Right forelimb (tissue), 1 donor: ENCODE measurements at regions not wholly inside any gene's neighbourhood (a gene's known extent, or its start where the extent isn't known, plus 50 kb on each side); places are given as distances from the start of the nearest gene placed in this dataset.

Experiments
- DNase-seq: peaks from one replicate; pipeline ENCODE4 v3.0.0-alpha.2; 2018

- DNase-seq, result no peak
These were observed 185.9 kb upstream of the ZBTB20 start for GRCh38 chr3:115332998-115333397.

GRCh38 chr3:115336836-115337235 lies 189.7 kb upstream of the ZBTB20 start:
- no peak for DNase-seq

- DNase-seq, result no peak
These were observed 193.5 kb upstream of the ZBTB20 start for GRCh38 chr3:115340586-115340985.

- no peak for DNase-seq
These were observed 194.1 kb upstream of the ZBTB20 start for GRCh38 chr3:115341208-115341607.

DNA sequence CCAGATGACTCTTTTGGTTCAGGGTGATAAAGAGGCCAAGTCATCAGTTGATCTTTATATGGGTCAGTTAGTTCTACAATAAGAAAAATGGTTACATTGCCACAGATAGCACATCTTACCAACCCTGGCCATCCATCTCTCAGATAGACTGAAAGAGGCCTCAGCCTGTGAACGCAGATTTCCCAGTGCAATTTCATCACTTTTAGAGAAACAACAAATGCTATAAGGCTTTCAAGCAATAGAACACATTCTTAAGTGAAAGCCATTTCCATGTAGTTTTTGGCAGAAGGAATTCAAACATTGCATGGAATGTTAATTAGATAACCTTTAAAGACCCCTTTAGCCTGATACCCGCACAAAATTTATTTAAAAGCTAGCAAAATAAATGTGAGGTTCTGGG lies 200.6 kb upstream of the ZBTB20 start:
- no peak for DNase-seq

GRCh38 chr3:115348412-115348811 lies 201.3 kb upstream of the ZBTB20 start:
- DNase-seq, result no peak

DNA sequence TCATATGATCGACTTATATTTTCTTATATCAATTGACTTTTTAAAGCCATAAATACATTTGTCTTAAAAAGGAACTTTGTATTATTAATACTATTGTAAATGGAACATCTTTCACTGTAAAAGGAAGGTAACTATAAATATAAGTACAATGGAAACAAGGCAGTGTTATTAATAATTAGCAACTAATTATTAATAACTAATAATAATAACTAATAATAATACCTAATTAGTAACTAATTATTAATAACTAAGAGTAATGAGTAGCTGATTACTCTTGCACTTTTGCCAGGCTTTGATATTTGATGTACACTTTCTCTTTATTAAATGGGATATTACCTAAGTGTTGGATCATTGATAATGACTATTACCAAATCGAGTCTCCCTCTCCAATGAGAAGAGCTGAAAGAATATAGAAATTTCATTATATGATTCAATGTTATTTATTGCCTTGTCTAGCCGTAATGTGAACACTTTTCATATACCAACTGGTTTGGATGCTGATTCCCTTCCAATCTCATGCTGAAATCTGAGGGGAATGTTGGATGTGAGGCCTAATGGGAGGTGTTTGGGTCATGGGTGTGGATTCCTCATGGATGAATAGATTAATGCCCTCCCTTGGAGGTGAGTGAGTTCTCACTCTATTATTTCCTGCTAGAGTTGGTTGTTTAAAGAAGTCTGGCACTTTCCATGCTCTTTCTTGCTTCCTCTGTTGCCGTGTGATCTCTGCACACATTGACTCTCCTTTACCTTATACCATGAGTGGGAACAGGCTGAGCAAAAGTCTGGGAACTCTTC lies 202.1 kb upstream of the ZBTB20 start:
- no peak for DNase-seq

DNA sequence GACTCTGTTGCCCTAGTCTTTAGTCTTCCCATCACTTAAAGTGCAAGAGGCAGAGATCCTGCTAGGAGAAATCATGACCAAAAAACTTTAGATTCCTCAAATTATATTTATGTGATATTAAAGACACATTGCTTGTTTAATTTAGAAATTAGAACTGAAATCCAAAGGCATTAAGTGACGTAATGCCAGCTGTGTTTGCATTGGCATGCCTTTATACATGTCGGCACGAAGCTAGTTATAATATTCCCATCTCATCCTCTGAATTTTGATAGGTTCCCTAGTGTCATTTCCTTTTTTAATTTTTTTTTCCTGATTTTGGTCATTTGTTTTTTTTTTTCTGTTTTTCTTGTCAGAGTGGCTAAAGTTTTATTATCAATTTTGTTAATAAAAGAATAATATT lies 203.5 kb upstream of the ZBTB20 start:
- DNase-seq, result no peak

DNA sequence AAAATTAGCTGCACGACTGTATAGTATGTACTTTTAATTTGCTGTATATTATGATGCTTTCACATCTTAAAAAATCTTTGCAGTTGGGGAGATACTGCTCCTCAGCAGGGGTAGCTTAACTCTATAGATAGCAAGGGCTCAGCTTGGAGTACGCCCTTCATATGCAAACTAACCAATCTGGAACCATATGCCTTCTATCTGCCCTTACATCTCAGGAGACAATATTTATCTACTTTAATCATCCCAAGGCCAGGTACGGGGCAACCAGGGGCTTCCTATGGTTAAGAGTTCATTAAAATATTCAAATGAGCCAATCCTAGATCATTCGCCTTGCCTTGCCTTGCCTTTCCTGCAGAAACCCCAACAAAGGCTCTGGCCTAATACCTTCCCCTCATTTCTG lies 204.1 kb upstream of the ZBTB20 start:
- DNase-seq, result no peak

DNA sequence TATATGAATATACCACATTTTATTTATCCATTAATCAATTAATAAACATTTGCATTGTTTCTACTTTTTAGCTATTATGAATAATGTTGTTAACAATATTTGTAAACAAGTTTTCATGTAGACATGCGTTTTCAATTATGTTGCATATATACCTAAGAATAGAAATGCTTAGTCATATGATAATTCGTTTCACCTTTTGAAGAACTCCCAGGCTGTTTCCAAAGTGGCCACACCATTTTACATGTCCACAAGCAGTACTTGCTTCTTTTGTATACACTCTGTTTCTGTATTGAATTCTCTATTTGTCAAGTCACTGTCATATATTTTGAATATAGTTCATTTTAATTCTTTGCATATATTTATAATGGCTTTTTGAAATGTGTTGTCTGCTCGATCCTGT lies 206.9 kb upstream of the ZBTB20 start:
- DNase-seq, result no peak

DNA sequence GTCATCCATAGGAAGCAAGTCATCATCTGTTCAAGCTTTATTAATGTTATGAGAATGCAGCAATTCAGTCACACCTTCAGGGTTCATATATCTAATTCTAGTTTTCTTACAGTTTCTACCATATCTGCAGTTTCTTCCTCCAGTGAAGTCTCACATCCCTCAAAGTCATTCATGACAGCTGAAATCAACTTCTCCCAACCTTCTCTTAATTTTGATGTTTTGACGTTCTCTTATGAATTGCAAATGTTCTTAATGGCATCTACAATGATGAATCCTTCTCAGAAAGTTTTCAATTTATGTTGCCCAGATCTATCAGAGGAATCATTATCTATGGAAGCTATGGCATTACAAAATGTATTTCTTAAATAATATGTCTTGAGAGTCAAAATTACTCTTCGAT lies 210.4 kb upstream of the ZBTB20 start:
- DNase-seq, result no peak

- DNase-seq, result no peak
These were observed 212.4 kb upstream of the ZBTB20 start for GRCh38 chr3:115359536-115359935.

DNA sequence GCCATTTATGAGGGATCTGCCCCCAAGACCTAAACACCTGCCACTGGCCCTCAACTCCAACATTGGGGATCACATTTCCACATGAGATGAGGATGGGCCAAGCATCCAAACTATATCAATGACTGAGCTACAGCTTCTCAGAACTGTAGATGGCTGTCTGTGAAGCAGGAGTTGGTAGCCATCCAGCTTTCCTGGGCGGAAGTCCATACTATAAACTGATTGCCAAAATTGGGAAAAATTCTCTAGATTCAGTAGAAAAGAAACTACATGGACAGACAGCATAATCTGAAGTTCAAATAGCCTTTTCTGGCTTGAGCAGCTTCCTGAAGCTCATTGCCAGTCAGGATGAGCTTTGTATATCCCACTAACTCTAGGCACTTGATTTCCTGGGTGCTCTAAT lies 214.7 kb upstream of the ZBTB20 start:
- peak; percentile 46 for DNase-seq

DNA sequence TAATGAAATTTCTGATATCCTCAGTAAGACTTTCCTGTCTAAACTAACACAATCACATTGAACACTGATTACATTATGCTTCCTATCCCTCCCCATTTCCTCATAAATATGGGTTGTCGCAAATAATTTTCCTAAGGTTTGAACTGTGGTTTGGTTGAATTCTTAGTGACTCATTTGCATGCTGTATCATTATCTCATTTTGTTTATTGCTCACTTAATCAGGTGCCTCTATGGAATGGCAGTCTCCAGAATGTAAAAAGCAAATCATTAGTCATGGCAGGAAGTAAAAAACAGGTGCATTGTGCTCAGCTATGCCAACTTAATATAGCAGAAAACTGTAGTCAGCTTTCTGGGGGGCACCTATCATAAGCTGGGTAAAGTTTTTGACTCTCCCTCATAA lies 216.0 kb upstream of the ZBTB20 start:
- no peak for DNase-seq

DNA sequence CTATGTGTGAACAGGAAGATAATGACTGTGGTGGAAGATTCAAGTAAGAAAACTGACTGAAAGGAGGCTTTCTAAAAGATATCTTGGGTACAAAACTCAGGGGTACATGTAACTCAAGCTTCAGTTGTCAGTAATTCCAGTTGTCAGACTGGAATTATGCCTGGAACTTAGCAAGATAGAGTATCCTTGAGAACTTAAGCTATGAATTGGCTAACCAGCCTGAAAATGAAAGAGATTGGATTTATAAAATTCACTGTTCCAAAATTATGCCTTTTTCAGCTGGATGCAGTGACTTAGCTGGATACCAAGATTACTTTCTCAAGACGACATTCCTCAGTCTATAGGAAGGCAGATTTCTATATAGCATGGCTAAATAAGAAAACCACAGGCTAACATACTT lies 221.9 kb upstream of the ZBTB20 start:
- no peak for DNase-seq

DNA sequence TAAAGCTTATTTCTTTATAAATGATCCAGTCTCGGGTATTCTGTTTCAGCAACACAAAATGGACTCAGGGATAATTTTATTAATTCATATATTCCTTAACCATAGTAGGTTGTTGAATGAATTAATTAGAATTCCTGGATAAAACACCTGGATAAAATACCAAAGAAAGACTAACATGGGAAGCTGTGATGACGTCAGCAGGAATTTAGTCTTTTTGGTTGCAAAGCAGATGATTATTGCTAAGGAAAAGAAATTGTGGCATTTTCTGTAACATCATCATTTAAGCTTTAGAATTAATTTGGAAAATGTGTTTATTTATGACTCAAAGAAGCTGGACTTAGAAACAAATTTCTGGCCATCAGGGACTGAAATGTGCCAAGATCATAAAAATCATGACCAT lies 228.3 kb upstream of the ZBTB20 start:
- no peak for DNase-seq

DNA sequence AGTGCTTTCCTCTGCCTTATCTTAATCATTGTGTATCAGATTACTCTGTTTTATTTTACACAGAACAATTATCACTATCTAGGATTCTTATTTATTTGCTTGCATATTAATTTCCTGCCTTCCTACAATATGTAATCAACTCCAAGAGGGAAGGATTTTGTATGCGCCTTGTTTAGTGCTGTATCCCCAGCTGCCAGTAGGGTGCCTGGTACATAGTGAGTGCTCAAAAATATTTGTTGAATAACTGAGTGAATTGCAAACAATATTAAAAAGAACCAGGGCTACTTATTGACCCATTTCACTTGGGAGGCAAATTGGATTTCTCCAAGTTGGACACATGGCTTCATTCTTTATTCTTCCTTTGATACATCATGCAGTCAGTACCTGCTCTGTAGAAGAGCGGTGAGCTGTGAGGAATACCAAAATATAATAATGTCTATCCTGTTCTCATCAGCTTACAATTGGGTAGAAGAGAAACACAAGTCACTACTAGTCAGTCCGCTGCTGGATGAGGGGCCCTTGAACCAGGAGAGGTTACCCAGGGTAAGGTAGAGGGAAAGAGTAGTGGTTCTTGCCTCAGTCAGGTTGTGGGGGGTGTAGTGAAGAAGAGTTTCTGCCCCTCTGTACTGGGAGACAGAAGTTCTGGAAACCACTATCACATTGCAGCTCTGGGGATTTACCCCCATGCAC lies 233.9 kb upstream of the ZBTB20 start:
- no peak for DNase-seq

- no peak for DNase-seq
These were observed 234.5 kb upstream of the ZBTB20 start for GRCh38 chr3:115381573-115381912.

DNA sequence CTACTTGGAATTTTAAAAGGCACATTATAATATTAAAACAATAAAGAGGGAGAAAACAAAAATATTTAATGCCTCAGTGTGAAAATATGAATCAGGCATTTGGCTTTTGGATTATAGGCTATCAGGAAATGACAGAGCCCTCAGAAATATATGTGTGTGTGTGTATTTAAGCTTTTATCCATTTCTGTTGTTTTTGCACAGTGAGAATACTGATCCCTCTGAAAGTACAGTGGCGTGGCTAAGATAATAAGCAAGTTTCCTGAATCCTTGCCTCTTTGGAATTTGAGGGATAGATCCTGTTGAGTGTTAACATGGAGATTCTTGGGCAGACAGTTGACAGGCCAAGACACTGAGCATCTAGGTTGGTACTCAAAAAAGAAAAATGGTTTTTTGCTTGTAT lies 234.8 kb upstream of the ZBTB20 start:
- DNase-seq, result no peak

GRCh38 chr3:115384381-115384780 lies 237.3 kb upstream of the ZBTB20 start:
- DNase-seq, result no peak

- no peak for DNase-seq
These were observed 237.3 kb upstream of the GAP43 start for GRCh38 chr3:115385774-115386730.

- DNase-seq, result no peak
These were observed 235.1 kb upstream of the GAP43 start for GRCh38 chr3:115388166-115388565.

DNA sequence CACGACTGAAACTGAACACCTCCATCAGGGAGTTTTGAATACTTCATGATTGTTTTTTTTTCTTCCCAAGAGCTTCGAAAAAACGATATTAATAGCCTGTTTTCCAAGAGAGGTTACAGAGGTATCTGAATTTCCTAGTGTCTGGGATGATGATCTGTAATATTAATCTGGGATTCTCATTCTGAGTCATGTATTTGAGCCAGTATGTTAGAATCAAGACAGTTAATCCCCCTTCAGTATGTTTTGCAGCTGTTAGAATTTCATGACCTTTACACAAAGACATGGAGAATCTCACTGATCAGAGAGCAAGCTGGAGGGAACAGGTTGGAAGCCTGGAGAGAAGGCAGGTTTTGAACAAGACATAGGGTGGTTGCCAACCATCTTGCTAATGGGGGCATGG lies 234.5 kb upstream of the GAP43 start:
- no peak for DNase-seq

GRCh38 chr3:115396801-115397200 lies 226.5 kb upstream of the GAP43 start:
- DNase-seq, result no peak
